Adipocyte (in vitro differentiated cells): ENCODE measurements at regions not wholly inside any gene's neighbourhood (a gene's known extent, or its start where the extent isn't known, plus 50 kb on each side); places are given as distances from the start of the nearest gene placed in this dataset.
"Not testable (repeated sequence)": the region's sequence is repeated elsewhere in the genome, so short reads cannot be mapped to it uniquely, and the experiment has no call there.

Experiments
- DNase-seq: peaks from one replicate; pipeline ENCODE4 v3.0.0-alpha.2; 2015; ENCODE audit warnings: low read depth
- H3K27me3 ChIP-seq: replicated peaks from 2 replicates; pipeline ENCODE4 v1.7.0; 2013; ENCODE audit warnings: mild to moderate bottlenecking, low read length, moderate library complexity; ENCODE audit not compliant: control insufficient read depth, insufficient read depth
- H3K36me3 ChIP-seq: 2 replicates; pipeline ENCODE4 v1.7.0; 2013; ENCODE audit warnings: low read length, mild to moderate bottlenecking, moderate library complexity; ENCODE audit not compliant: control insufficient read depth, insufficient read depth, severe bottlenecking
- H3K4me1 ChIP-seq: 2 replicates; pipeline ENCODE4 v1.7.0; 2013; ENCODE audit warnings: mild to moderate bottlenecking, low read length, moderate library complexity; ENCODE audit not compliant: control insufficient read depth, insufficient read depth
- H3K4me3 ChIP-seq: 2 replicates; pipeline ENCODE4 v1.7.0; 2013; ENCODE audit warnings: mild to moderate bottlenecking, low read length, moderate library complexity
- H3K9ac ChIP-seq: 2 replicates; pipeline ENCODE4 v1.7.0; 2013; ENCODE audit warnings: mild to moderate bottlenecking, low read length, moderate library complexity
- H3K9me3 ChIP-seq: 2 replicates; pipeline ENCODE4 v1.7.0; 2013; ENCODE audit warnings: mild to moderate bottlenecking, low read length, moderate library complexity; ENCODE audit not compliant: control insufficient read depth

GRCh38 chr1:193394336-193394735 is 207.9 kb upstream of the B3GALT2 start:
- Histone ChIP-seq H3K36me3 (no peaks in the 10 kb centered on the region), H3K9ac (no peak overlapping the region), H3K4me3 (no peak overlapping the region), H3K27me3 (no peaks in the 10 kb centered on the region), H3K9me3 (no peaks in the 10 kb centered on the region), H3K4me1 (no peaks in the 10 kb centered on the region)
- peak; percentile 50 for DNase-seq

GRCh38 chr1:193392686-193393085 is 206.3 kb upstream of the B3GALT2 start:
- no peak overlapping the region for H3K9ac ChIP-seq
- H3K9me3 ChIP-seq: no peaks in the 10 kb centered on the region

DNA sequence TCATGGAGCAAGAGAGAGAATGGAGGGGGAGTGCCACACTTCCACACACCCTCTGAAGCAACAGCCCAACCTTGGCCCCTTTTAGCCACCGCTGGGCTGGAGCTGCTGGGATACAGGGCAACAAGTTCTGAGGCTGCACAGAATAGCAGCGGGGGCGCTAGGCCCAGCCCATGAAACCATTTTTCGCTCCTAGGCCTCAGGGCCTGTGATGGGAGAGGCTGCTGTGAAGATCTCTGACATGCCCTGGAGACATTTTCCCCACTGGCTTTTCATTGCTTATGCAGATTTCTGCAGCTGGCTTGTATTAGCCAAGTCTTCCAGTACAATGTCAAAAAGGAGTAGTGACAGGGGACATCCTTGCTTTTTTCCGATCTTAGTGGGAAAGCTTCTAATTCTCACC is 202.3 kb upstream of the B3GALT2 start:
- no peak for DNase-seq
- no peaks in the 10 kb centered on the region for H3K9me3 ChIP-seq
- H3K4me1 ChIP-seq: no peaks in the 10 kb centered on the region
- H3K36me3 ChIP-seq: no peaks in the 10 kb centered on the region
- no peaks in the 10 kb centered on the region for H3K27me3 ChIP-seq
- H3K4me3 ChIP-seq: no peak overlapping the region
- no peak overlapping the region for H3K9ac ChIP-seq

More at GRCh38 chr1:193392686-193393085, 206.3 kb upstream of the B3GALT2 start:
- Histone ChIP-seq H3K4me3 (no peak overlapping the region), H3K27me3 (no peaks in the 10 kb centered on the region), H3K4me1 (no peaks in the 10 kb centered on the region), H3K36me3 (no peaks in the 10 kb centered on the region)
- DNase-seq: no peak

GRCh38 chr1:193388165-193388564 is 201.8 kb upstream of the B3GALT2 start:
- Histone ChIP-seq H3K27me3 (no peaks in the 10 kb centered on the region), H3K4me1 (no peaks in the 10 kb centered on the region), H3K9ac (no peak overlapping the region), H3K36me3 (no peaks in the 10 kb centered on the region), H3K4me3 (no peak overlapping the region), H3K9me3 (no peaks in the 10 kb centered on the region)
- DNase-seq: no peak

GRCh38 chr1:193387406-193387805 is 201.0 kb upstream of the B3GALT2 start:
- no peak overlapping the region for H3K4me3 ChIP-seq
- DNase-seq: no peak
- H3K9ac ChIP-seq: no peak overlapping the region
- no peaks in the 10 kb centered on the region for H3K4me1 ChIP-seq
- H3K27me3 ChIP-seq: no peaks in the 10 kb centered on the region
- H3K36me3 ChIP-seq: no peaks in the 10 kb centered on the region
- no peaks in the 10 kb centered on the region for H3K9me3 ChIP-seq

DNA sequence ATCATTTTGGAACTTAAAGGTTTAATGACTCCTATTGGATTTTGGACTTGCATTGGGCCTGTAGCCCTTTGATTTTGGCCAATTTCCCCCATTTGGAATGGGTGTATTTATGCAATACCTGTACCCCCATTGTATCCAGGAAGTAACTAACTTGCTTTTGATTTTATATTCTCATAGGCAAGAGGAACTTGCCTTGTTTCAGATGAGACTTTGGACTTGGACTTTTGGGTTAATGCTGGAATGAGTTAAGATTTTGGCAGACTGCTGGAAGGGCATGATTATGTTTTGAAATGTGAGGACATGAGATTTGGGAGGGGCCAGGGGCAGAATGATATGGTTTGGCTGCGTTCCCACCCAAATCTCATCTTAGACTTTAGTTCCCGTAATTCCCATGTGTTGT is 192.0 kb upstream of the B3GALT2 start:
- not testable (repeated sequence) for H3K27me3 ChIP-seq, H3K4me3 ChIP-seq, DNase-seq, H3K9ac ChIP-seq, H3K36me3 ChIP-seq, H3K4me1 ChIP-seq, H3K9me3 ChIP-seq

GRCh38 chr1:193377472-193377871 is 191.1 kb upstream of the B3GALT2 start:
- no peak overlapping the region for H3K9ac ChIP-seq
- H3K36me3 ChIP-seq: no peaks in the 10 kb centered on the region
- H3K27me3 ChIP-seq: no peaks in the 10 kb centered on the region
- peak; percentile 38 for DNase-seq
- no peak overlapping the region for H3K4me3 ChIP-seq
- H3K4me1 ChIP-seq: no peaks in the 10 kb centered on the region
- H3K9me3 ChIP-seq: no peaks in the 10 kb centered on the region

- no peak overlapping the region for H3K4me3 ChIP-seq
- no peak for DNase-seq
- H3K27me3 ChIP-seq: no peaks in the 10 kb centered on the region
- no peaks in the 10 kb centered on the region for H3K9me3 ChIP-seq
- H3K9ac ChIP-seq: no peak overlapping the region
- H3K36me3 ChIP-seq: no peaks in the 10 kb centered on the region
- H3K4me1 ChIP-seq: no peaks in the 10 kb centered on the region
These were observed 186.1 kb upstream of the B3GALT2 start for GRCh38 chr1:193372553-193372952.

DNA sequence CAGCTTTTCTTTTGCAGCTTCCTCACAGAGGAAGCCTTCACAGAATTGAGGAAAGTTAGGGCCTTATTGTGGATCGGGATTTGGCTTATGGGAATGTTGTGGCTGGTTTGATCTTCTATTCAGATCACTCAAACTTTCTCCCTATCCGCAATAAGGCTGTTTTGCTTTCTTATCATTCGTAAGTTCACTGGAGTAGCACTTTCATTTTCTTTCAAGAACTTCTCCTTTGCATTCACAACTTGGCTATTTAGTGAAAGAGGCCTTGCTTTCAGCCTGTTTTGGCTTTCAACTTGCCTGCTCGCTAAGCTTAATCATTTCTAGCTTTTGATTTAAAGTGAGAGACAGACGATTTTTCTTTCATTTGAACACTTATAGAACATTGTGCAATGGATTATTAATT is 181.9 kb upstream of the B3GALT2 start:
- no peak overlapping the region for H3K4me3 ChIP-seq
- H3K4me1 ChIP-seq: no peaks in the 10 kb centered on the region
- no peak for DNase-seq
- H3K9ac ChIP-seq: no peak overlapping the region
- H3K27me3 ChIP-seq: no peaks in the 10 kb centered on the region
- H3K36me3 ChIP-seq: no peaks in the 10 kb centered on the region
- H3K9me3 ChIP-seq: no peaks in the 10 kb centered on the region

DNA sequence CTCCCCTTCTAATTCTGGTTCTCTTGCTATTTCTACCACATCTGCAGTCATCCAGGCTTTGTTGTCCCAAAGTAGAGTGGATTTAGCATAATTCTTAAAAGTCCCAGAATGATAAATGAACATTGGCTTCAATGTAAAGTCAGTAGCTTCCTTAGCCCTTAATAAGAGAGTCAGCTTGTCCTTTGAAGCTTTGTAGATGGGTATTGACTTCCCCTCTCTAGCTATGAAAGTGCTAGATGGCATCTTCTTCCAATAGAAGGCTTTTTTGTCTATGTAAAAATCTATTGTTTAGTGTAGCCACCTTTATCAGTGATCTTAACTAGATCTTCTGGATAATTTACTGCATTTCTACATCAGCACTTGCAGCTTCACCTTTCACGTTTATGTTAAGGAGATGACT is 181.4 kb upstream of the B3GALT2 start:
- Histone ChIP-seq H3K4me1 (no peaks in the 10 kb centered on the region), H3K4me3 (no peak overlapping the region), H3K27me3 (no peaks in the 10 kb centered on the region), H3K9ac (no peak overlapping the region), H3K36me3 (no peaks in the 10 kb centered on the region), H3K9me3 (no peaks in the 10 kb centered on the region)
- DNase-seq: no peak

GRCh38 chr1:193366764-193367507 is 180.5 kb upstream of the B3GALT2 start:
- Histone ChIP-seq H3K4me3 (no peak overlapping the region), H3K27me3 (no peaks in the 10 kb centered on the region), H3K9me3 (no peaks in the 10 kb centered on the region), H3K36me3 (no peaks in the 10 kb centered on the region), H3K9ac (no peak overlapping the region), H3K4me1 (no peaks in the 10 kb centered on the region)
- DNase-seq: no peak

DNA sequence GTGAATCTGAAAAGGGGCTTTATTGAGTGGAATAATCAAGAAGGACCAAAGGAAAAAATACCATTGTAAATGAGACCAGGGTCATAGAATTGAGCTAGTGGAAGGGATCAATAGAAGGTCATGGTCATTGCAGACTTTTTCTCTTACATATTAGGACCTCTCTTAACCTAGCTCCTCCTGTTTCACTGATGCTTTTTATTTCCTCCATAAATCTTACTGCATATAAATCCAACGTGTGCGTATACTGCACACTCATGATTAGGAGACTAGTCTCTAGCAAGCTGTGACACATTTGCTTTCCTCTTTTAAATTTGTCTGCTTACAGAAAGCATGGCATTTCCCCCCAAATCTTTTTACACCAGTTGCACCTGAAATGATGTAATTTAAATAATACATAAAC is 179.6 kb upstream of the B3GALT2 start:
- DNase-seq: no peak
- no peaks in the 10 kb centered on the region for H3K27me3 ChIP-seq
- no peaks in the 10 kb centered on the region for H3K36me3 ChIP-seq
- no peak overlapping the region for H3K9ac ChIP-seq
- H3K4me3 ChIP-seq: no peak overlapping the region
- no peaks in the 10 kb centered on the region for H3K4me1 ChIP-seq
- H3K9me3 ChIP-seq: no peaks in the 10 kb centered on the region
